ENCODE measurements at regions not wholly inside any gene's neighbourhood (a gene's known extent, or its start where the extent isn't known, plus 50 kb on each side); places are given as distances from the start of the nearest gene placed in this dataset.

GRCh38 chr4:187550256-187550950 is 445.2 kb upstream of the ZFP42 start:
- Histone ChIP-seq H3K23me2 (ENCODE audit: low read depth, low read length) (no peaks in the 10 kb centered on the region), H2AFZ (ENCODE audit: low read length) (no peak overlapping the region), H3K9me3 (ENCODE audit: insufficient read depth in 2 of 2, low read depth in 1 of 2, low read length in 1 of 2) (no peaks in the 10 kb centered on the region), H3K23ac (ENCODE audit: insufficient read length) (no peak overlapping the region), H4K8ac (ENCODE audit: extremely low read depth, insufficient read depth, low read length) (no peak overlapping the region), H2BK20ac (ENCODE audit: low read length) (no peak overlapping the region), H3K79me2 (ENCODE audit: control insufficient read depth in 1 of 2, insufficient read depth in 2 of 2, low read length in 2 of 2) (no peaks in the 10 kb centered on the region), H3K27me3 (replicated peaks in 1 of 4; ENCODE audit: control insufficient read depth in 3 of 4, extremely low read depth in 1 of 4, insufficient read depth in 3 of 4, low read length in 3 of 4) (no peaks in the 10 kb centered on the region), H3K4me2 (ENCODE audit: insufficient read depth in 1 of 2, low read depth in 2 of 2, low read length in 2 of 2) (no peak overlapping the region), H2AK5ac (ENCODE audit: low read depth, low read length) (no peak overlapping the region), H3K27ac (ENCODE audit: low read depth, low read length) (no peak overlapping the region), H2BK12ac (ENCODE audit: low read depth, low read length) (no peak overlapping the region), H3K14ac (ENCODE audit: insufficient read length) (no peak overlapping the region), H3K36me3 (ENCODE audit: control insufficient read depth in 2 of 4, insufficient read depth in 4 of 4, low read length in 3 of 4) (no peaks in the 10 kb centered on the region), H4K5ac (ENCODE audit: insufficient read length, low read depth, low read length) (no peak overlapping the region), H3K4me3 (ENCODE audit: extremely low read depth in 1 of 4, insufficient read depth in 2 of 4, low read depth in 3 of 4, low read length in 4 of 4) (no peak overlapping the region), H3K79me1 (ENCODE audit: low read depth, low read length) (no peaks in the 10 kb centered on the region), H2BK120ac (replicated peaks; ENCODE audit: low read depth, low read length) (no peak overlapping the region), H3K18ac (ENCODE audit: extremely low read depth, low read length) (no peak overlapping the region), H4K91ac (replicated peaks; ENCODE audit: insufficient read length, low read length) (no peak overlapping the region), H3K4me1 (replicated peaks in 1 of 4; ENCODE audit: control insufficient read depth in 3 of 4, insufficient read depth in 4 of 4, low read length in 3 of 4) (peaks cover 0 to 4% (median 0%) of the 10 kb centered on the region in 4 experiments; a peak in 1 of 7 replicates), H2BK5ac (ENCODE audit: low read depth, low read length) (no peak overlapping the region), H3K56ac (replicated peaks; ENCODE audit: insufficient read length, low read depth, low read length) (no peak overlapping the region), H3K9ac (replicated peaks in 1 of 4; ENCODE audit: extremely low read depth in 1 of 4, low read depth in 3 of 4, low read length in 3 of 4) (no peak overlapping the region), H4K20me1 (replicated peaks in 1 of 2; ENCODE audit: control insufficient read depth in 1 of 2, insufficient read depth in 2 of 2, low read length in 2 of 2) (no peaks in the 10 kb centered on the region), H3K4ac (replicated peaks; ENCODE audit: insufficient read length, low read depth, low read length) (no peak overlapping the region), H2BK15ac (ENCODE audit: low read length) (no peak overlapping the region)
- WGBS, 2 experiments (ENCODE audit: extremely low coverage in 1 of 2, insufficient coverage in 1 of 2, insufficient read length in 1 of 2, insufficient replicate concordance in 2 of 2, low coverage in 1 of 2, low lambda C conversion rate in 2 of 2, missing lambda C conversion rate in 1 of 2): 89% methylated on average over 5 of the region's 5 CpGs; no CpG with 5 or more reads in 1 of the 2 experiments
- DNase-seq (ENCODE audit: low read depth in 1 of 2, low spot score in 2 of 2) (no peak), FAIRE-seq (no peak)
- POLR2A ChIA-PET (ENCODE audit: partially characterized antibody): no interaction called here
- CTCF ChIA-PET (ENCODE audit: partially characterized antibody): interaction anchor here (0.7 kb wide), 1 partner anchor 12 kb away, joined by 3 read pairs; no protein-coding TSS in a partner anchor
- TF ChIP-seq POLR2AphosphoS5 (IDR thresholded peaks at IDR 0.05; ENCODE audit: low read depth, low read length) (no peak), EGR1 (IDR thresholded peaks at IDR 0.05; ENCODE audit: borderline replicate concordance, low read depth, low read length) (no peak), RBBP5 (IDR thresholded peaks at IDR 0.05; ENCODE audit: borderline replicate concordance, low read depth, low read length) (no peak), NANOG (IDR thresholded peaks at IDR 0.05; ENCODE audit: insufficient read depth, low read depth, low read length, poor library complexity, severe bottlenecking) (no peak), MAFK (IDR thresholded peaks at IDR 0.05; ENCODE audit: low read depth, low read length) (no peak), TBP (IDR thresholded peaks at IDR 0.05; ENCODE audit: low read depth, low read length) (no peak), SIRT6 (IDR thresholded peaks at IDR 0.05; ENCODE audit: low read length) (no peak), ASH2L (IDR thresholded peaks at IDR 0.05; ENCODE audit: low read length) (no peak), JUN (IDR thresholded peaks at IDR 0.05; ENCODE audit: low read depth, low read length) (no peak)
- TF ChIP-seq, protein P1, sequence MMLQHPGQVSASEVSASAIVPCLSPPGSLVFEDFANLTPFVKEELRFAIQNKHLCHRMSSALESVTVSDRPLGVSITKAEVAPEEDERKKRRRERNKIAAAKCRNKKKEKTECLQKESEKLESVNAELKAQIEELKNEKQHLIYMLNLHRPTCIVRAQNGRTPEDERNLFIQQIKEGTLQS (IDR thresholded peaks at IDR 0.05; ENCODE audit: insufficient read depth, low read depth, low read length): no peak
- TF ChIP-seq, protein P2, sequence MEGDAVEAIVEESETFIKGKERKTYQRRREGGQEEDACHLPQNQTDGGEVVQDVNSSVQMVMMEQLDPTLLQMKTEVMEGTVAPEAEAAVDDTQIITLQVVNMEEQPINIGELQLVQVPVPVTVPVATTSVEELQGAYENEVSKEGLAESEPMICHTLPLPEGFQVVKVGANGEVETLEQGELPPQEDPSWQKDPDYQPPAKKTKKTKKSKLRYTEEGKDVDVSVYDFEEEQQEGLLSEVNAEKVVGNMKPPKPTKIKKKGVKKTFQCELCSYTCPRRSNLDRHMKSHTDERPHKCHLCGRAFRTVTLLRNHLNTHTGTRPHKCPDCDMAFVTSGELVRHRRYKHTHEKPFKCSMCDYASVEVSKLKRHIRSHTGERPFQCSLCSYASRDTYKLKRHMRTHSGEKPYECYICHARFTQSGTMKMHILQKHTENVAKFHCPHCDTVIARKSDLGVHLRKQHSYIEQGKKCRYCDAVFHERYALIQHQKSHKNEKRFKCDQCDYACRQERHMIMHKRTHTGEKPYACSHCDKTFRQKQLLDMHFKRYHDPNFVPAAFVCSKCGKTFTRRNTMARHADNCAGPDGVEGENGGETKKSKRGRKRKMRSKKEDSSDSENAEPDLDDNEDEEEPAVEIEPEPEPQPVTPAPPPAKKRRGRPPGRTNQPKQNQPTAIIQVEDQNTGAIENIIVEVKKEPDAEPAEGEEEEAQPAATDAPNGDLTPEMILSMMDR (IDR thresholded peaks at IDR 0.05; ENCODE audit: control extremely low read depth in 1 of 3, insufficient read depth in 1 of 3, low read depth in 1 of 3, low read length in 3 of 3): no peak

Data from H1 (cell line).